Uterus (tissue), 2 donors: ENCODE measurements at regions not wholly inside any gene's neighbourhood (a gene's known extent, or its start where the extent isn't known, plus 50 kb on each side); places are given as distances from the start of the nearest gene placed in this dataset.

Experiments
- CTCF ChIP-seq, 4 experiments: fragments of 200-600 bp in 2 of 4; fragments of 450-650 bp in 2 of 4; sonication (generic) in 2 of 4; IDR thresholded peaks; one replicate each; pipeline ENCODE4 v1.5.1; 2016 to 2019; ENCODE audit warnings: antibody characterized with exemption in 4 of 4, mild to moderate bottlenecking in 2 of 4, moderate library complexity in 1 of 4
- POLR2A ChIP-seq, 2 donors: fragments of 450-650 bp; IDR thresholded peaks; one replicate each; pipeline ENCODE4 v1.6.1; 2016; ENCODE audit warnings: antibody characterized with exemption in 2 of 2, mild to moderate bottlenecking in 1 of 2, moderate library complexity in 1 of 2

GRCh38 chr12:24087294-24087693 is 137.8 kb upstream of the SOX5 start:
- TF ChIP-seq CTCF (IDR thresholded peaks at IDR 0.05) (no peak), POLR2A (IDR thresholded peaks at IDR 0.05) (no peak)
